HG03196 (cell line): ENCODE measurements at regions not wholly inside any gene's neighbourhood (a gene's known extent, or its start where the extent isn't known, plus 50 kb on each side); places are given as distances from the start of the nearest gene placed in this dataset.

ENCODE experiments used
- ATAC-seq: cut with Tn5 transposase; IDR thresholded peaks from one replicate; pipeline ENCODE4 v1.9.1; 2021; ENCODE audit not compliant: unreplicated experiment

DNA sequence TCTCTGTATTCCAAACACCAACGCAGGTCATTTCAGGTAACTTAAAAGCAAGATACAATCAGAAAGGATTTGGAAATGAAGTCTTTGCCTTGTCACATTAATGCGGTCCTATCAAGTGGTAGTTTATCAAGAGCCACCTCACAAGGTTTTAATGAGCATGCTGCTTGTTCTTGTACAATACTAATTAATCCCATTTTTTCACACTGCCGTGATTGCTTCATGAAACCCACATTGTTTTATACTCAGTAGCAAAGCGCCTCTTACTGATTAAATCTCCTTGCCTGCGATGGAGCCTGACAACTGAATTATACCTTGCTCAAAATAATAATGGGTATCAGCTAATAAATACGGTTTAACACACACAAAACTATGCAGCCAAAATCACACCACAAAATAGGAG, 234.1 kb upstream of the TSHZ2 start:
- ATAC-seq = no peak

DNA sequence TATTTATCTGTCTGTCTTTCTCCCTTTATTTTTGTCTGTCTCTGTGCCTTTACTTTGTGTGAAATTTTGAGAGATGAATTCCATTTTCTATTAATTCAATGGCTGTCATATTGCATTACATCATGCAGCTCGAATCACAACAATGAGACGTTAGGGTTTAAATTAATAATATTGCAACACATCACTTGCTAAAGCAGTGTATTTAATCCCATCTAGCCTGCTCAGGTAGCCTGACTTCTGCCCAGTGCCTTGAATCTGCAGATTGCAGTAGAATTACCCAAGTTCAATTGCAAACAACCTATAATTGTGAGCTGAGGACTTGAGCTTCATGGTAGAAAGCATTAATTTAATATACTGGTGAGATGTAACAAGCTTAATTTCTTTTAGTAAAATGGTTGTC, 235.7 kb upstream of the TSHZ2 start:
- ATAC-seq = no peak

DNA sequence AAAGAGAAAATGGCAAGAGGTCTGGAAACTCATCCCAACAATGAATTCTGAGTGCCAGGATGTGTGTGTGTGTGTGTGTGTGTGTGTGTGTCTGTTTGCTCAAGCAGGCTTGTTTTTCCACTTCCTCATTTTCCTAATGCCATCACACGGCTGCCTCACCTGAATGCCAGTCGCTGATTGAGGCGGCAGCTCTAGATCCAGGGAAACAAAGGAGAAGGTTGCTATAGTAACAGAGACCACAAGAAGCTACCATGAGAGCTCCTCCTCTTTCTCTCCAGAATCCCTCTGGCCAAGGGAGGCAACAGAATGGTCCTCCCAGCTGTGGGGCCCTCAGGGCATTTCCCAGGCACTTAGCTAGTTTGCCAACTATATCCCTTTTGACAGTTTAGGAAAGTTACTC, 241.1 kb upstream of the TSHZ2 start:
- no peak for ATAC-seq

GRCh38 chr20:52727740-52728456, 244.3 kb upstream of the TSHZ2 start:
- ATAC-seq = no peak

DNA sequence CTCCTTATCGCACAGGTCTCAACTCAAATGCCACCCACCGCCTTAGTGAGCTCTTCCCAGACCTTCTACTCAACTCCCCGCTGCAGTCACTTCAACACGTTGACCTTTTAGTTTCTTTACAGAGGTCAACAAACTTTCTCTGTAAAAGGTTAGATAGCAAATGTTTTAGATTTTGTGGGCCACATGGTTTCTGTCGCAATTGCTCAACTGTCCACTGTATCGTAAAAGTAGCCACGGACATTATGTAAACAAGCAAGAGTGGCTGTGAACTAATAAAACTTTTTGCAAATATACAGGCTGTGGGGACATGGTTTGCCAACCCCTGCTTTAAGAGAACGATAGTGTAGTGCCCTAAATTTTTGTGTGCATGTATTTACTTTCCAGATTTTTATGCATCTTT, 247.6 kb upstream of the TSHZ2 start:
- no peak for ATAC-seq

DNA sequence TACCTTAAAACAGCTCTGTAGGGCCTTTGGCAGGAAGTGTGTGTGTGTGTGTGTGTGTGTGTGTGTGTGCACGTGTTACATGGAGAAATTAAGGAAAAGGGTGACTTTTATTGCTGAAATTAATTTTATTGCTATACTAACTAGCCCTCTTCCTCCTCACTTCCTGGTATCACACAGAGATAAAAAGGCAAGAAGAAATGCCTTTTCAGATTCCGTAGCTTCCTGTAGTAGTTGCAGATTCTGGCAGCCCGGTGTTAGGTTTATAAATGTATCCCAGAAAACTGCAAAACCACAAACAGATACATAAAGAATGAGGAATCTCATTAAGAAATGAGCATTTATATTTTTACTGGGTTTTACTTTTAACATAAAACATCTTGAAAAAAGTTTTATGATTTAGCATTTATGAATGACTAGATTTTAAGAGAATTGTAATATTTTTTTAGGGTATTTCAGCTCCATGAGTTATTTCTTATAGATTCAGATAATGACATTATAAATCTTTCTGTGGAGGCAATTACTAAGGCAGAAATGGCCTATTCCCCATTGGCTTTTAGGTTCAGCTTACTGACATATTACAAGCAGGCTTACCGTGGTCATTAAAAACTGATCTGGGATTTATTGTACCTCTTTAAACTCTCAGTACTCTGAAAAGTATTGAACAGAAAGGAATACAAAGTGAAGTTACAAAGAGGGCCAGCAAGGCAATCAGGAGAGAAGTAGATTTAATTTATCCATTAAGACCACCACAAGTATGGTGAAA, 249.1 kb upstream of the TSHZ2 start:
- ATAC-seq = no peak

DNA sequence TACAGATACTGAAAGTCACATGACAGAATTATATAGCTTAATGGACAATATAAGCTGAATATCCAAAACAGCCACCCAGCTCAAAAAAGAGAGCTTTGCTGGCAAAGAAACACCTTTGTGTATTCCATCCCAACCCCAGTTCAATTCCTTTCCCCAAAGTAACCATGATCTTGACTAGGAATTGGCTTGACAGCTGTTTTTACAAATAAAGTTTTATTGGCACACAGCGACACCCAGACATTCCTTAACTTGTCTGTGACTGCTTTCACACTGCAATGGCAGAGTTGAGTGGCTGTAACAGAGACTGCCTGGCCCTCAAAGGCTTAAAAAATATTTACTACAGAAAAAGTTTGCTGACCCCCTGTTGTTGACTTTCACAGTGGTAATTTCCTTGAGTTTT, 264.0 kb upstream of the TSHZ2 start:
- no peak for ATAC-seq

- no peak for ATAC-seq
These were observed 267.6 kb upstream of the TSHZ2 start for GRCh38 chr20:52704553-52704952.

DNA sequence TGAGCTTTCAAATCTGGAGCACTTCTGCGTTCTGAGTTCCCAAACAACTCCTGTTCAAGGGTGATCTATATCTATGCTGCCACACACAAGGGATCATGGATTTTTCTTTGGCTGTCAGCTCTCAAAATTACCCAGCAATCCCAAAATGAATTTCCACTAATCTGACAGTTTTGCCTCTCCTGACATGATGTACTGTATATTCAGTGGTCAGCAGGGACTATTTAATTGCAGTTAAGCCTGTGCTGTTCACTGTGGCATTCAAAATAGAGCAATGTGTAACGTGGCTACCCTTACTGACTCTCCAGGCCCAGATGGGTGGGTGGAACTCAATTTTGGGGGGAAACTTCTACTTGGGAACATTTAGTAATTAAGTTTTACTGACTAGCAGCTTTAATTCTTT, 283.8 kb upstream of the TSHZ2 start:
- no peak for ATAC-seq

DNA sequence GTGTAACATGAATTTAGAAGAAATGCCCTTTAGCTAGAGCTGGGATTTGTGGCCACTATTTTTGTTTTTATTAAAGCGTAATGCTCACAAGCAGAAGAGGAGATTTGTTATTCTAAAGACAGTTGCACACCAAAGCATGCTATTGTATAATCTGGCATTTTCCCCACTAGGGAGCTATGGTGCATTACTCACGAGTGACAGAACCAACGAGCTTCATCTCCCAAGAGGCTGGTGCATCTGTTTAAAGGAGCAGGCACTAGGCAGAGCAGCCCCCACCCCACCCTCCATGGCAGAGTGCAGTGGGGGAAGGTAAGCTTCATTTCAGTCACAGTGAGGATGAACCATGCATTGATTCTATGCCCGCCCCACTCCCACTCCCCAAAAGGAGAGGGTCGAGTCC, 287.3 kb upstream of the TSHZ2 start:
- no peak for ATAC-seq

- ATAC-seq = no peak
These were observed 288.0 kb upstream of the TSHZ2 start for GRCh38 chr20:52684176-52684575.

GRCh38 chr20:52683761-52684160, 288.4 kb upstream of the TSHZ2 start:
- ATAC-seq = no peak

- ATAC-seq = no peak
These were observed 289.9 kb upstream of the TSHZ2 start for GRCh38 chr20:52682237-52682636.

DNA sequence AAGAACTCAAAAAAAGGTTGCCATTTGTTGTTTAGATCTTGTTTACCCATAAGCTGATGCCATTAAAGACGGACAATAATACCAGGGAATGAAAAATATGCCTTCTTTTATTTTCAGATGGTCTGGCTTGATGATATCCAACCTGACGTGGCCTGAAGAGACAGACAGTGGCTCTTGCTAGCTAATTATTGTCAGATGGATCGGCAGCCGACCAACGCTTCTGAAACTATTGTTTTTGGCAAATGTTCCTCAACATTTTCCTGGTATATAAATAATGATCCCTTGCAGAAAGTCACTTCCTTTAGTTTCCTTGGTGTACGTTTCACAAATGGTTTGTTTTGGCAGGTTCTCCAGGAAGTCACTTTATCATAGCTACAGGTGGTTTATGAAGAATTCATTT, 290.9 kb upstream of the TSHZ2 start:
- ATAC-seq = no peak

DNA sequence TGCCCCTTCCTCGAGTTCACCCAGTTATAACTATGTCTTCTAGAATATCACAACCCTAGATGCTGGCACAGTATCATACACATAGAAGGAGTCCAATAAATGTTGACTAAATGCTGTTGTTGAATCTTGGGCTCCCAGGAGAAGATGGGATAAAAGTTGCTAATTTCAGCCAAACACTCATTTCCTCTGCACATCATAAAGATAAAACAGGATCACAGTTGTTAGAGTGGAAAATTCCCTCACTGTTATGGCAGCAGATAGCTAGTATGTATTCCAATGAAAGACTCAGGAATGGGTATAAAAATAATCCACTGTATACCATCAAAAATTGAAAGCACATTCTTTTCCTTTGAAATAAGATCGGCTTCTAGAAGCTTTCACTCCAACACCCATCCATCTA, 294.9 kb upstream of the TSHZ2 start:
- ATAC-seq = no peak

DNA sequence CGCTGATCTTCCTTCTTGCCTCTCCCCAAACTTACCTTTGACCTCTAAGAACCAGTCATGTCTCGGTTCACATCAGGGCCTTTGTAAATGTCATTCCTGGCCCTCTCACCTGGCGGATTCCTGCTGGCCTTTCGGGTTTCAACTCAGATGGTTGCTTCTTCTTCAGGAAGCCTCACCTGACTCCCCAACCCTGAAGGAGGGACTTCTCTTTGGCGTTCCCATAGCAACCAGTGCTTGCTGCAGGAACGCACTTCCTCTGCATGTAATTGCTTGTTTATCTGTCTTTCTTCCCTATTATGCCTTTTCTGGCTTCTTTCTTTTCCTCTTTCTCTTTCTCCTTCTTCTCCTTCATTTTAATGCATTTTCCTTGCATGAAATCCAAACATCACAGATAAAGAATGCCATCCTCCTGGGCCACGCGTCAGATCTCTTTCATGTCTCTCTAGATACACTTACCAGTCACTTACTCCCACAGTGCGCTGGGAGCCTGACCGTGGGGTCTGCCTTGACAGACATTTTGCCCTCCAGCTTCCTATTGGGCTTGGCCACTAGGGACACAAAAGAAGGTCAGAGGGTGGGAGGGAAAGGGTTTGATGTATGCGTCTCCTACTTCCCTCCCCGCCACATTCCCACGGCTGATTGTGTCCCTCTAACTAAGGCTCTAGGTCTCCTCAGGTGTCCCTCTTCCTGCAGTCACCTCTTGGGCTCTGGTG, 295.7 kb upstream of the TSHZ2 start:
- ATAC-seq = no peak

GRCh38 chr20:52675375-52675774, 296.8 kb upstream of the TSHZ2 start:
- no peak for ATAC-seq

DNA sequence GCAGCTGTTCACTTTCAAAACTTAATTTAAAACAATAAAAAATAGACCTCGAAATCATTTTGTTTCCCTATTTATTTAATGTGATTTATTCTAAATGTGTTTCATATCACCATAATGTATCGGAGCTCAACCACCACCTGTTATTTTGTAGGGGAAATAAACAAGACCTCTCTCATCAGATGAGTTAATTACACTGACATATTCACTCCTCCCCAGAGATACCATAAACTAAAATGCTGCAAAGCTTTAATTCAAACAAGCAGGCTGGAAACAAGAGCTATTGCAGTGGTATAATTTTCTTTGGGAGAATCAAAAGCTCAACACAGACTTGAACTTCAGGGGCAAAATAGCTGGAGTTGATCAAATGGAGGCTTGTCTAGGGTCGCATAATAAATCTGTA, 303.5 kb upstream of the TSHZ2 start:
- no peak for ATAC-seq

- no peak for ATAC-seq
These were observed 304.8 kb upstream of the TSHZ2 start for GRCh38 chr20:52667358-52667757.

- ATAC-seq = no peak
These were observed 306.7 kb upstream of the TSHZ2 start for GRCh38 chr20:52665441-52665840.

DNA sequence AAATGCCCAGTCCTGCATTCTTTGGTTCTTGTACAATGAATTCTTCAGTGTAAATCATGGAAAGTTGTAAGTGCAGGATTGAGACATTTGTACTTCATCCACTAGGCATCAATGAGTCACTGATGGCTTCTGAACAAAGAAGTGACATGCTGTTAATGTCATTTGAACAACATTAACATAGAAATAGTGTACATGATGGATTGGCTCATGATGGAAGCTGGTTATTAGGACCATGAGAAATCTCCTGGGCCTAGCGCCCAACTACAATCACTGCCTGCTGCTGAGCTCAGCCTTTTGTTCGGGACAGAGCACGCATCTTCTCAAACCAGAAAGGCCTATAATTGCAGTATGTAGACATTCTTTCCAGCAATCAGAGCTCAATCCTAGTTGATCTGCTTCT, 316.8 kb upstream of the TSHZ2 start:
- no peak for ATAC-seq

GRCh38 chr20:52654567-52654966, 317.6 kb upstream of the TSHZ2 start:
- ATAC-seq = no peak
